ENCODE measurements at regions not wholly inside any gene's neighbourhood (a gene's known extent, or its start where the extent isn't known, plus 50 kb on each side); places are given as distances from the start of the nearest gene placed in this dataset.

- Histone ChIP-seq H3K4me1 (ENCODE audit: control insufficient read depth, low read length) (no peaks in the 10 kb centered on the region), H3K36me3 (ENCODE audit: control insufficient read depth, low read length) (no peaks in the 10 kb centered on the region), H3K4me2 (ENCODE audit: low read length) (no peak overlapping the region), H4K20me1 (ENCODE audit: control insufficient read depth, insufficient read depth, low read depth, low read length) (no peaks in the 10 kb centered on the region), H3K27ac (ENCODE audit: low read depth, low read length) (no peak overlapping the region), H3K9me3 (ENCODE audit: control insufficient read depth, insufficient read depth, low read length) (no peaks in the 10 kb centered on the region; the same call in 1 of the 2 replicates), H3K4me3 (ENCODE audit: low read length) (no peak overlapping the region), H3K79me2 (ENCODE audit: control insufficient read depth, low read length) (no peaks in the 10 kb centered on the region), H3K9me2 (replicated peaks; ENCODE audit: control insufficient read depth, low read length) (no peaks in the 10 kb centered on the region), H3K27me3 (ENCODE audit: control insufficient read depth, low read length) (no peaks in the 10 kb centered on the region), H3F3A (ENCODE audit: control insufficient read depth, insufficient read depth) (no peaks in the 10 kb centered on the region)
- TF ChIP-seq EZH2phosphoT487 (IDR thresholded peaks at IDR 0.05; ENCODE audit: borderline replicate concordance, low read length) (no peak), CTCF (IDR thresholded peaks at IDR 0.05; ENCODE audit: low read depth, low read length, poor library complexity, severe bottlenecking) (no peak)
Measured at GRCh38 chr2:52429171-52429570, 1338.4 kb upstream of the CHAC2 start.

- no peaks in the 10 kb centered on the region for H3K79me2 ChIP-seq (ENCODE audit: control insufficient read depth, low read length)
- no peaks in the 10 kb centered on the region for H3F3A ChIP-seq (ENCODE audit: control insufficient read depth, insufficient read depth)
- no peaks in the 10 kb centered on the region; the same call in 1 of the 2 replicates for H3K9me3 ChIP-seq (ENCODE audit: control insufficient read depth, insufficient read depth, low read length)
- no peak overlapping the region for H3K27ac ChIP-seq (ENCODE audit: low read depth, low read length)
- TF ChIP-seq CTCF (IDR thresholded peaks at IDR 0.05; ENCODE audit: low read depth, low read length, poor library complexity, severe bottlenecking), result no peak
- TF ChIP-seq EZH2phosphoT487 (IDR thresholded peaks at IDR 0.05; ENCODE audit: borderline replicate concordance, low read length), result no peak
- H3K27me3 ChIP-seq (ENCODE audit: control insufficient read depth, low read length), result no peaks in the 10 kb centered on the region
- no peaks in the 10 kb centered on the region for H3K4me1 ChIP-seq (ENCODE audit: control insufficient read depth, low read length)
- no peaks in the 10 kb centered on the region for H3K36me3 ChIP-seq (ENCODE audit: control insufficient read depth, low read length)
- H3K9me2 ChIP-seq (replicated peaks; ENCODE audit: control insufficient read depth, low read length), result no peaks in the 10 kb centered on the region
- H3K4me3 ChIP-seq (ENCODE audit: low read length), result no peak overlapping the region
- H3K4me2 ChIP-seq (ENCODE audit: low read length), result no peak overlapping the region
- H4K20me1 ChIP-seq (ENCODE audit: control insufficient read depth, insufficient read depth, low read depth, low read length), result no peaks in the 10 kb centered on the region
Measured at GRCh38 chr2:52428224-52428623, 1339.4 kb upstream of the CHAC2 start.

- Histone ChIP-seq H3K36me3 (ENCODE audit: control insufficient read depth, low read length) (no peaks in the 10 kb centered on the region), H3K27me3 (ENCODE audit: control insufficient read depth, low read length) (no peaks in the 10 kb centered on the region), H3K9me2 (replicated peaks; ENCODE audit: control insufficient read depth, low read length) (no peaks in the 10 kb centered on the region), H3K4me3 (ENCODE audit: low read length) (no peak overlapping the region), H4K20me1 (ENCODE audit: control insufficient read depth, insufficient read depth, low read depth, low read length) (no peaks in the 10 kb centered on the region), H3K4me1 (ENCODE audit: control insufficient read depth, low read length) (no peaks in the 10 kb centered on the region), H3K79me2 (ENCODE audit: control insufficient read depth, low read length) (no peaks in the 10 kb centered on the region), H3K27ac (ENCODE audit: low read depth, low read length) (no peak overlapping the region), H3F3A (ENCODE audit: control insufficient read depth, insufficient read depth) (no peaks in the 10 kb centered on the region), H3K4me2 (ENCODE audit: low read length) (no peak overlapping the region), H3K9me3 (ENCODE audit: control insufficient read depth, insufficient read depth, low read length) (no peaks in the 10 kb centered on the region)
- TF ChIP-seq EZH2phosphoT487 (IDR thresholded peaks at IDR 0.05; ENCODE audit: borderline replicate concordance, low read length) (no peak), CTCF (IDR thresholded peaks at IDR 0.05; ENCODE audit: low read depth, low read length, poor library complexity, severe bottlenecking) (no peak)
Measured at GRCh38 chr2:52423655-52424054, 1343.9 kb upstream of the CHAC2 start.

- H3K4me1 ChIP-seq (ENCODE audit: control insufficient read depth, low read length), result no peaks in the 10 kb centered on the region
- no peak overlapping the region for H3K4me3 ChIP-seq (ENCODE audit: low read length)
- TF ChIP-seq EZH2phosphoT487 (IDR thresholded peaks at IDR 0.05; ENCODE audit: borderline replicate concordance, low read length), result no peak
- no peak for TF ChIP-seq CTCF (IDR thresholded peaks at IDR 0.05; ENCODE audit: low read depth, low read length, poor library complexity, severe bottlenecking)
- no peak overlapping the region for H3K27ac ChIP-seq (ENCODE audit: low read depth, low read length)
- no peaks in the 10 kb centered on the region for H3K36me3 ChIP-seq (ENCODE audit: control insufficient read depth, low read length)
- no peaks in the 10 kb centered on the region for H3K27me3 ChIP-seq (ENCODE audit: control insufficient read depth, low read length)
- H3F3A ChIP-seq (ENCODE audit: control insufficient read depth, insufficient read depth), result no peaks in the 10 kb centered on the region
- H3K9me3 ChIP-seq (ENCODE audit: control insufficient read depth, insufficient read depth, low read length), result no peaks in the 10 kb centered on the region
- no peaks in the 10 kb centered on the region for H3K79me2 ChIP-seq (ENCODE audit: control insufficient read depth, low read length)
- no peaks in the 10 kb centered on the region for H4K20me1 ChIP-seq (ENCODE audit: control insufficient read depth, insufficient read depth, low read depth, low read length)
- H3K4me2 ChIP-seq (ENCODE audit: low read length), result no peak overlapping the region
- no peaks in the 10 kb centered on the region for H3K9me2 ChIP-seq (replicated peaks; ENCODE audit: control insufficient read depth, low read length)
Measured at GRCh38 chr2:52423111-52423510, 1344.5 kb upstream of the CHAC2 start.

Data from DOHH2 (cell line).